NCI-H1417 (cell line): ENCODE measurements at regions not wholly inside any gene's neighbourhood (a gene's known extent, or its start where the extent isn't known, plus 50 kb on each side); places are given as distances from the start of the nearest gene placed in this dataset.
A peak's percentile ranks its signal among the peaks of the same experiment; 100 is the strongest.
"Not testable (repeated sequence)": the region's sequence is repeated elsewhere in the genome, so short reads cannot be mapped to it uniquely, and the experiment has no call there.

Experiments used
- DNase-seq, 3 experiments: peaks; one replicate each; lab custom pipeline; 2025; lab: John Stamatoyannopoulos, UW

GRCh38 chr15:62272290-62272689, 107.2 kb upstream of the C2CD4B start:
- no peak for DNase-seq

- DNase-seq: no peak
Observed at GRCh38 chr15:62275831-62276230, 110.7 kb upstream of the C2CD4B start.

GRCh38 chr15:62277816-62278394, 112.8 kb upstream of the C2CD4B start:
- peak in 1 of 3 experiments; percentile 17 for DNase-seq

GRCh38 chr15:62278534-62278933, 113.4 kb upstream of the C2CD4B start:
- DNase-seq: no peak

GRCh38 chr15:62279041-62279440, 114.0 kb upstream of the C2CD4B start:
- no peak for DNase-seq

- peak in 1 of 3 experiments; percentile 68 for DNase-seq
Observed at GRCh38 chr15:62280625-62281024, 115.5 kb upstream of the C2CD4B start.

- DNase-seq: not testable (repeated sequence)
Observed at GRCh38 chr15:62281801-62282200, 116.7 kb upstream of the C2CD4B start.

- peak in 1 of 3 experiments; percentile 19 for DNase-seq
Observed at GRCh38 chr15:62287066-62287857, 122.2 kb upstream of the C2CD4B start.

- no peak for DNase-seq
Observed at GRCh38 chr15:62288361-62289017, 123.4 kb upstream of the C2CD4B start.

GRCh38 chr15:62291262-62291661, 126.2 kb upstream of the C2CD4B start:
- no peak for DNase-seq

- no peak for DNase-seq
Observed at GRCh38 chr15:62296756-62297507, 131.8 kb upstream of the C2CD4B start.

GRCh38 chr15:62297522-62297921, 132.4 kb upstream of the C2CD4B start:
- no peak for DNase-seq

- no peak for DNase-seq
Observed at GRCh38 chr15:62297933-62298332, 132.8 kb upstream of the C2CD4B start.

- DNase-seq: no peak
Observed at GRCh38 chr15:62298811-62299210, 133.7 kb upstream of the C2CD4B start.

- no peak for DNase-seq
Observed at GRCh38 chr15:62299541-62299940, 134.5 kb upstream of the C2CD4B start.

- peak in 1 of 3 experiments; percentile 22 for DNase-seq
Observed at GRCh38 chr15:62301993-62302675, 137.0 kb upstream of the C2CD4B start.

GRCh38 chr15:62306851-62307504, 141.9 kb upstream of the C2CD4B start:
- DNase-seq: peak; percentile 52 to 89 (median 65)

GRCh38 chr15:62307551-62307950, 142.5 kb upstream of the C2CD4B start:
- no peak for DNase-seq

- no peak for DNase-seq
Observed at GRCh38 chr15:62316413-62317060, 151.5 kb upstream of the C2CD4B start.

GRCh38 chr15:62320259-62320658, 155.2 kb upstream of the C2CD4B start:
- no peak for DNase-seq
